Urothelium cell line (cell line): ENCODE measurements at regions not wholly inside any gene's neighbourhood (a gene's known extent, or its start where the extent isn't known, plus 50 kb on each side); places are given as distances from the start of the nearest gene placed in this dataset.

Source experiments
- DNase-seq: peaks from one replicate; pipeline ENCODE4 v3.0.0; 2011; ENCODE audit warnings: low spot score, mixed read lengths
- FAIRE-seq: peaks from 2 replicates; lab custom pipeline; 2011; peaks lifted over from hg19 to GRCh38; lab: Jason Lieb, UNC

DNA sequence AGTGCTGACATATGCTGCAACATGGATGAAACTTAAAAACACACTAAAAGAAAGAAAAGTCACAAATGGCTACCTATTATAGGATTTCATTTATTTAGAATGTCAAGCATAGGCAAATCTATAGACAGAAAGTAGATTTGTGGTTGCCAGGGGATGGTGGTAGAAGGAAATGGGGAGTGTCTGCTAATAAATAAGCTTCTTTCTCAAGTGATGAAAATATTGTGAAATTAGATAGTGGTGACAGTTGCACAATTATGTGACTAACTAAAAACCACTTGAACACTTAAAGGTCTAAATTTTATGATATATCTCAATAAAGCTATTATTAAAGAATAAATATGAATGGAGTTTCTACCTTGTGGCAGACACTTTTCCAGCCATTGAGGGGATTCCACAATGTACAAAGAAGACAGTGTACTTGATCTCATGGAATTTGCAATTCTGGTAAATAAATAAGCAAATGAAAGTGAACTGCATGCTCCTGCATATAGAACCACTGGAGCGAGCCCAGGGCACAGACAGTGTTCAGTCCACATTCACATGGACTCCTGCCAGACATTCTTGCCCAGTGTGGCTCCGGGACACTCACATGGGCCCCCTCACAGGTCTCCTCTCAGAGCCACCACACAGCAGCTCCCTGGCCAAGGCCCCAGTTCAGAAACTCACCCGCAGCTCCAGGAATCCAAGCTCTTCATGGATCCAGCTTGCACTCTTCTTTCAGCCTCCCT, 107.1 kb upstream of the ARID2 start:
- DNase-seq (no peak), FAIRE-seq (no peak)

DNA sequence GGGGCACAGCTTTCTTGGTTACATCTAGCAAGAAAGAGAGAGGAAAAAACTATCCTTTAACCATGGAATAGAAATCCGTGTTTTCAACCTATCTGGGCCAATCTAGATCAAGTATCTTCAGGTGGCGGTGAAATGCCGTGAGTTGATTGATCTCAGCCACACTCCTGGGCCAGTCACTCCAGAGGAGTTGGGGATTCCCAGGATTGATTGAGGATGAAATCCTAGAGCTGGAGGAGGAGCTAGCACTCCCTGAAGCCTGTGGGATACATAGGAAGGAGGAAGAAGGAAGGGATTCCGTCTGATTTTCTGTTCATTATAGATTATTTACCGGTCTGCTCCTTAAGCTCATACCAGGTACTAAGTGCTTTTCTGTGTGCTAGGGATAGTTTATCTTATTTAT, 106.3 kb upstream of the ARID2 start:
- FAIRE-seq (no peak), DNase-seq (no peak)

DNA sequence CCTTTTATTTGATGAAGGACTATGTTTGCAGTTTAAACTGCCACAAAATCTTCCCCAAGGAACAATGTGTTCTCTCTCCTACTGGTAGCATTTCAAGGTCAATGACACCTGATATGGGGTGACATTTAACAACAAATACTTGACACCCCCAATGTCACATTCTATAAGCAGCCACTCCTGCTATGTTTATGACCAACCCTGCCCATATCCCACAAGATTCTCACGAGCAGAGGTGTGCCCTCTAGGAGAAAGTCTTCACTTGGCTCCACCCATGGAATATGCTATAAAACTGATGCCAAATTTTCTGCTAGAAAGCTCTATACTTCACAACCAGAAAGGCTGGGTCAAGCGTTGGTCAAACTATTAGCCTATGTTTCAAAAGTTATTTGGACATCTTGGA, 105.6 kb upstream of the ARID2 start:
- FAIRE-seq (no peak), DNase-seq (no peak)

DNA sequence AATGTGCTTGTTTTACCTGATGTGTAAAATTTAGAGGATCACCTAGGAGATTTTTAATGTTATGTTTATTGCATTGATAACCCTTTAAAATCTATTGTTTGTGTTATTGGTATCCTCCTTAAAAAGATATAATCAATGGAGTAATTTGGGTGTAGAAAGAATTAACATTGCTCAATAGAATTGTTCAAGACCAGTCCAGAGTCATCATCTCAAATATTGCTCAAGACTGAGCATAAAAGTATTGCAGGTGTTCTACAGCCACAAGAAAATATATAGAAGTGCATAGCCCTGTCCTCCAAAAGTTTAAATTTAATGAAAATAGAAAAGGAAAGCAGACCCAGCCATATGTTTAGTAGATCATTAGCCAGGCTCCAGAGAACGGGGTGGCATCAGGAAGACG, 102.5 kb upstream of the ARID2 start:
- FAIRE-seq (no peak), DNase-seq (no peak)

DNA sequence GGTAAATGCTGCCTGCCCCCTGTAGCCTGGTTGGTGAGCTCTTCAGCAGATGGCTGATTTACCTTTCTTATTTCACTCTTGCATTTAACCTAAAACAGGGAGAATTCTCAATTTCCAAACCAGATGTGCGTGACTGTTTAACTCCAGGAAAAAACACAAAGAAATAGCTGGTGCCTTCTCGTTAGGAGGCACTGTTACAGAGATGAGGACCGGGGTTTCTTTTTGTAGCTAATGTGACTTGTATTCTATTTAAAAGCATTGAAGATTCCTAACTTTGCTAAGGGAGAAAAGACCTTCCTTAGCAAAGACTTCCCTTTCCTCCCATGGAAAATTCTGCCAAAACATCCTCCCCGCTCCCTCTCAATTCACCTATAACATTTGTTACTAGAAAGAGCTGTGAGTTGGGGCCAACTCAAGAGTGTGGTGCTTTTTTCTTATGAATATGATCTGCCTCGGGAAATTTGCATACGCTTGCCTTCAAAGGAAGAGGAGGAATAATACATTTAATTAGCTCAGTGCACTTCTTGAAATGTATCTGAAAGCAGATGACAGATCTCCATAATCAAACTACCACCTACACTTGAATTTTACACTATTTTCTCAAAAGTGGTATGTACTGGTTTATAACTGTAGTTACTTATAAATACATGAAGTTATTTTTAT, 102.0 kb upstream of the ARID2 start:
- no peak for FAIRE-seq
- no peak for DNase-seq

DNA sequence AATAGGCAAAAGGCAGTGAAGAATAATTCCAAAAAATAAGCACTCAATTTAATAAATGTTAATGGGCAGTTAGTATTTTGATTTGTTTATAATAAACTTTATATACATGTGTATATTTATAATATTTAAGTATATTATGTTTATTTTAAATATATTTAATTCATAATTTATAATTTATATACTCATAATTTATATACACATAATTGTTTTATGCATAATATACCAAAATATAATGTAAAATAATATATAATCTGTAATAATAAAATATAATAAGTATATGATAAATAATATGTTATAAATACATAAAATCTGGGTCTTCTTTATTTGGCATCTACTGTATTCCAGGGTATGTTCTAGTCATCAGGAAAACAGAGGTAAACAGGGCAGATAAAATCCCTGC, 100.2 kb upstream of the ARID2 start:
- FAIRE-seq (no peak), DNase-seq (no peak)

DNA sequence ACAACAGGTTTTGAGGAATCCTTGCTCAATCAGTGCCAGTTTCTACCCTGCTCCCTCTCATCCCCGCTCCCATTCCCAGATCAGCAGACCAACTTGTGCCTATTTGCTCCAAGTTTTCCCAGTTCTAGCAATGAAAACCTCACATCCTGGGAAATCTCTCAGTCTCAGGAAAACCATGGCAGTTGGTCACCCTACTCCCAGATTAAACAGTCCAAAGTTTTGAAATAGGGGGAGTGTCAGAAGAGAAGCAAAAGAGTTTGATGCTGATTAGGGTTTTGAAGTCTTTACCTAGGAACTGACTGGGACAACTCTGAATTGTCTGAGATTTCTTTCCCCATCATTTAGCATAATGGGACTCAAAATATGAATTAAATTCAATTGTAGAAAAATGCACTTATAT, 95.8 kb upstream of the ARID2 start:
- DNase-seq (no peak), FAIRE-seq (no peak)

DNA sequence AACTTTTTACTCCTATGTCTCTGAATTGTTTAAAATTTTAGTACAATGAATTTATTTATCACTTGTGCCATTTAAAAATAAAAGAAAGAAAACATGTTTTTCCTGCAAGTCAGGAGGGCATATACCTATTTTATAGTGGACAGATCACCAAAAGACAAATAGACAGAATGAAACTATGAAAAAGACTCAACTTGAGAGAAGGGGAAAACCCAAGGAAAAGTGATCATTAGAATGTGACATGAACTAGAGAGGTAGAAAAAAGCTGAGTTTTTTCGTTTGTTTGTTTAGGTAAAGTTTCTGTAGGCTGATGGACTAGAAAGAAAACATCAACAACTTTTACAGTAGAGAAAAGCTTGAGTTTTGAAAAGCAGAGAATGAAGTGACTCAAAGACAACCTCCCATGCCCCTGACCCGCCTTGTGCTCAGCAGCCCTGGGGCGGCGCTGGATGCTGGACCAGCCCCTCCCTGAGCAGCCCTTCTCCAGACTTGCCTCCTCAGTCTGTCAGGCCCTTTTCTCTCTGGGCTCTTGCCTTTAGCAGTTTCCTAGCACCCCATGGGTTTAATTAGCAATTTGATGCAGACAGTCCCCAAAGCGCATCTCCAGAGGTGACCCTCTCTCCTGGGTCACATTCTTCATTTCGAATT, 95.1 kb upstream of the ARID2 start:
- no peak for DNase-seq
- no peak for FAIRE-seq

DNA sequence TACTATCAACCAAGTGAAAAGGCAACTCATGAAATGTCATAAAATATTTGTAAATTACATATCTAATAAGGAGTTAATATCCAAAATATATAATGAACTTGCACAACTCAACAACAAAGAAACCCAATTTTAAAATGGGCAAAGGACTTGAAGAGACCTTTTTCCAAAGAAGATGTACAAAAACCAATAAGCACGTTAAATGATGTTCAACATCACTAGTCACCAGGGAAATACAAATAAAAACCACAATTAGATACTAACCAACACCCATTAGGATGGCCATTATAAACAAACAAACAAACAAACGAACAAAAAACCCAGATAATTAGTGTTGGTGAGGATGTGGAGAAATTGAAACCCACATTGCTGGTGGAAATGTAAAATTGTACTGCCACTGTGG, 92.3 kb upstream of the ARID2 start:
- FAIRE-seq (no peak), DNase-seq (no peak)

DNA sequence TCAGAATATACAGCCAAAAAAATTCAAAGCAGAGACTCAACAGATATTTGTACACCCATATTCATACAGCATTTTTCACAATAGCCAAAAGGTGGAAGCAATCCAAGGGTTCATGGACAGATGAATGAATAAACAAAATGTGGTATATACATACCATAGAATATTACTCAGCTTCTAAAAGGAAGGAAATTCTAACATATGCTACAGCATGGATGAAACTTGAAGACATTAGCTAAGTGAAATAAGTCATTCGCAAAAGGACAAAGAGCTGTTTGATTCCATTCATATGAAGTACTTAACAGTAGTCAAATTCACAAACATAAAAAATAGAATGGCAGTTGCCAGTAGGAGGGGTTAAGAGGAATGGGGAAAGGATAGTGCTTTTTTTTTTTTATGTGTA, 91.8 kb upstream of the ARID2 start:
- no peak for FAIRE-seq

DNA sequence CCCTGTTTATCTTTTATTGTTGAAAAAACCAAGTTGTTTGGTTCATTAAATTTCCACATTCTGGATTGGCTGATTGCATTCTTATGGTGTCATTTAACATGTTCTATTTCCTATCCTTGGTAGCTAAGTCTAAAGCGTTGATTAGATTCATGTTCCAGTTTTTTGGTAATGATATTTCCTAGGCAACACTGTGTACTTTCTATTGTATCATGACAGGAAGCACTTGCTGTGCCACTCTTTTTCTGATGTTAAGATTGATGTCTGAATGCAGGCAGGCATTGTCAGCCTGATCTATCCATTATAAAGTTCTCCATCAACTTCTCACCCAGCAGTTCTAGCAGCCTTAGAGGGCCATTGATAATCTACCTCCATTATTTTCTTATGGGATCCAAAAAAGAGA, 91.1 kb upstream of the ARID2 start:
- no peak for FAIRE-seq
- DNase-seq: no peak

More for the DNA sequence above, 91.8 kb upstream of the ARID2 start:
- DNase-seq: no peak

DNA sequence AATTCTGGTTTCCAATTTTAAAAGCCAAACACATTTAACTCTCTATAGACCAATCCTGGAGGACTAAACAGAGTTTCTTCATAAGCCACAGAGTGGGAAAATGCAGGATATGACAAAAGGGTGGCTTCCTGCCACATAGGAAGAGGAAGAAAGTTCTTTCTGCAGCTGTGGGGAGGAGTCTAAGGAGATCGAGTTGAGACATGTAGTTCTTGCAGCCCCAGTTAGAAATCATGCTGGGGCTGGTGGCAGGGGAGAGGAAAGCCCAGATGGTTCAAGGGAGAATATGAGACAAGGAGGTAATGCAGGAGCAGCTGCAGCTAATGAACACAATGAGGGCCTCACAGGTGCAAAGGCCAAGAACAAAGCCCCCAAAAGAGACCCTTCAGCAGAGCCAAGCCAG, 85.0 kb upstream of the ARID2 start:
- FAIRE-seq (no peak), DNase-seq (no peak)

DNA sequence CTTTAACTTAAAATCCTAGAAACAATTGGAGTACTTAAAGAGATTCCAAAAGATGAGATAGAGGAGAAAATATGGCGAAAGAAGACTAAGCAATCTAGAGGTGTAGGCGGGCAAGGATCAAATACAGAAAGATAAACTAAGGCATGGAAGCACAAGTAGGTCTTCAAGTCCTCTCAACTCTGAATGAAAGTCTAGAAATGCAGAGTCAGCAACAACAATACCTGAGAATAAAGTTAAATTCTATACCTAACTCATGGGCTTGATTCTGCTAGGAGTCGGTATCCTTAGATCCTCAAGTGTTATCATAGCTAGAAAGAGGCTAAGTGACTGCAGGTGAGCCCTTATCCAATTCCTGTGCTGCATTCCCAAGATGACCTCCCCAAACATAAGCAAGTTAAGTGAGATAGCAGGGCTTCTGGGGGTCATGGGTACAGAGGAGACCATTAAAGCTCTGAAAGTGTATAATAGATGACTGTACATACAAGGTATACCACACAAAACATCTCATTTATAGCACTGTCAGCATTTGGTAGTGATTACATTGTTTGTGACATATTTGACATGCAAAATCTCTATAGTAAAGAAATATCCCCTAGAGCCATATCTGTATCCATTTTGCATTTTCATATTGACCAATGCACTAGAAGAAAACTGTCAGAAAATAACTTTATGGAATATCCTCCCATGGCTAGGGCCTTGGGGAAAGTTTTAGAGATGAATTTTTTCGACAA, 82.5 kb upstream of the ARID2 start:
- DNase-seq: no peak

DNA sequence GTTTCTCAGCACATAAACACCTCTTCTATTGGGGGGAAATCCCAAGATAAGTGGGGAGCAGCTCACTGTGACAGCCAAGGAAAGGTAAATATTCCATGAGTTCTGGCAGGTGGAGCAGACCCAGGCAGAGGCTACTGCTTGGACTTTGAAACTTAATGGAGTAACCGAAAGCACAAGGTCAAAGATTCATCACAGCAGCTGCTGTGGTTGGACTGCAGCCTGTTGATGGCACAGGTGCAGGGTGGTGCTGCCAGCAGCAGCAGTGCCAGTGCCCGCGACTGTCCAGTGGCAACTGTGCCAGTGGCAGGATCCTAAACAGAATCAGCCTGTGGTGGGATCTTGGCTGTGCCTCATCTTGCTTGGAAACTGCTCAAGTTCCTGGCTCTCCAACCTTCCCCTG, 81.4 kb upstream of the ARID2 start:
- DNase-seq: no peak
- no peak for FAIRE-seq

More for the DNA sequence above, 82.5 kb upstream of the ARID2 start:
- no peak for FAIRE-seq

DNA sequence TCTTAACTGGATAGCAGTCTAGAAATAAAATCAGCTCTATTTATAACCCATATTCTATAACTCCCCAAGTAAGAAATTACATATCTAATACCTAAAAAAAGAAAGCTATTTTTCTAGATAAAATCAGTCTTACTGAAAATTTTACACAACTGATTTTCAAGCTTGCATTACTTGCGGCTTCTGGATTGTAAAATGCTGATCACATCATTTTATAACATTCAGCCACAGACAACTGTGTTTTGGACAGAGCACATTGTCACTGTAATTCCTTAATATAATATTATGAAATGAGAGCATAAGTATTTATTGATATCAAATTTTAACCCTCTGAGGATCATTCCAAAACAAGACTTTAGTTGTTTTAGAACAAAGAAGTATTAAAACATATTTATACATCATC, 78.5 kb upstream of the ARID2 start:
- FAIRE-seq: no peak
- no peak for DNase-seq

DNA sequence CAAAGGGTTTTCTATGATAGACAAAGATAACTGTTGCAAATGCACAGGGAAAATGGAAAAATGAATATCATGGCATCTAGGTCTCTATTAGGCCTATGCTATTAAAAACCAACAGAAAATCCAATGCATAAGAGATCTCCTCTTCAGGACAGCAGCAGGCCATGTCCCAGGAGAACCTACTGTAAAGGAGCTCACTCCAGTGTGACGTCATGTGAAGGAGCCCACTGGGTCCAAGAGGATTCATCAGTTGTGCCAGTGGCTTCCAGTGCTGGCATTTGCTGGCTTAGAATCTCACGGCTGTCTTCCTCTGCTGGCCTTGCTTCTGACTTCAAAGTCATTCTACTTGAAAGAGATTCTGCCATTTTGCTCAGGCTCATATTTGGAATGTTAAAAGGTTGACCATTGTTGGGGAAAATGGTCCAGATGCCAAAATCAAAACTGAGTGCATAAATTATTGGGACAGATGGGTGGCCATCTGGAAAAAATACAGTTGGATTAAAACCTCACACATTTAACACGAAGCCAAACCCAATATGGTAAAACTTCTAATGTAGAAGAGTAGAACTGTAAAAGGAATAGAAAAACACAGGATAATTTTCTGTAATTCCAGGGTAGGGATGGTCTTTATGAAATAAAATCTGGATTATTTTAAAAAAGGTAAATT, 75.4 kb upstream of the ARID2 start:
- no peak for DNase-seq
- no peak for FAIRE-seq

DNA sequence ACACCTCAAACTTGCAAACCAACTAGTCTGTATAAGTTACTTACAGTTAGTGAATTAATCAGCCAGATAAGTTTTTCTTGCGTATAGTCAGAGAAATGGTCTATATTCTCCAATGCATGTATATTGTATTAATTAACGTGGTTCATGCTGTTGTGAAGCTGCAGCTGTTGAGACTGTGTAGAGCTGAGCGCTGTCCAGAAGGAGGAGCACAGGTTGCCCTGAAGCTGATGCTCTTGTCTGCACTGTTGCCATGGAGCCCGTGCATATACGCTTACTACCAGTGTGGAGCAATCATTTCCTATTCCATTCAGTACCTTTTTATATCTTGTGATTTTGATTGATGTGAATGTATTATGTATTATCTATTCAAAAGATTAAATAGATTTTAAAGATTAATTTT, 74.3 kb upstream of the ARID2 start:
- FAIRE-seq: no peak
- DNase-seq: no peak

DNA sequence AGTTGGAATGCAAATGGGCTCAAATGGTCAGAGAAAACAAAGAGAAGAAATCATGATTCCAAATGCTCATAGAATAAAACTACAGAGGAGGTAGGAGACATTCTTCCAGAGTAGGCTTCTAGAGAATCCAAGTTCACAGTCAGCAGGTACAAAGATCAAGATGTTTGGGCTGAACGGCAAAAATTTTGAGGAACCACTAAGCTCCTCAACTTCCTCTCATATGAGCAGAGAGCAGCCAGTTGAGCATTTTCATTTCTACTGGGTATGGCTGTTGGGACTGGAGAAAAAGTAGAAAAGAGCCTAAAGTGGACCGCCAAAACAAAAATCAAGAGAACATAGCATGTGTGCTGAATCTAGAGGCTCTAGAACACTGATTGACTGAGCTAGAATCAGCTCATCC, 73.8 kb upstream of the ARID2 start:
- DNase-seq: no peak
- FAIRE-seq: no peak

DNA sequence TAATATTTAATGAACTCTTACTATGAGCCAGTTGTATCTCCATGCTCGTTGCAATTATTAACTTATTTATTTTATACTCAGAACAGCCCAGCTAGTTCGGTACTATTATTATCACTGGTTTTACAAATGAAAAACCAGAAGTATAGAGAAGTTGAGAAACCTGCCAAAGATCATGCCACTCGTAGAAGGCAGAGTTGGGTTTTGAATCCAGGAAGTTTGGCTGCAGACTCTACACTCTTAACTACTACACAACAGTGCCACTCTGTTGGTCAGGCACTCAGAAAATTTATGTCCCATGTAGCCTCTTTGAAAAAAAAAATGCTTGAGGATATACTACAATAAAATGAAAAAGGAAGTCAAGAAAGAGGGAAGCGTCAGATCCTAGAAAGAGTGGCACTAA, 71.5 kb upstream of the ARID2 start:
- no peak for FAIRE-seq

DNA sequence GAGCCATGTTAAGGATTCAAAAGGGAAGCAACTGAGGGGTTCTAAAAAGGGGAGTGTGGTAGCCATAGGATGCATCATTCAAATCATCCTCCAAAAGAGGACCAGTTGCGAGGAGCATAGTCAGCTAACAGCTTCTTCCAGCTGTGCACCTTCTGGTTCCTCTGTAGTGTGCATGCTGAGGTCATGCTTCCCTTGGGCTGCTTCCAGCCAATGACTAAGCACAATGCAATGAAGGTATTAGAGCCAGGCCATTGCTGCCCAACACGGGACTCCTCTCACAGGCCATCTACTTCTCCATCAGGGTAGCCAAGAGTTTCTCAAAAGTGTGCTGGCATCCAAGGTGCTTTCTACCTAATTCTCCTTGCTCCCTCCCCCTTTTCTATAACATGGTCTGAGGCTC, 69.2 kb upstream of the ARID2 start:
- peak; percentile 66 for FAIRE-seq
- DNase-seq: peak; percentile 77

More for the DNA sequence above, 71.5 kb upstream of the ARID2 start:
- DNase-seq: no peak

DNA sequence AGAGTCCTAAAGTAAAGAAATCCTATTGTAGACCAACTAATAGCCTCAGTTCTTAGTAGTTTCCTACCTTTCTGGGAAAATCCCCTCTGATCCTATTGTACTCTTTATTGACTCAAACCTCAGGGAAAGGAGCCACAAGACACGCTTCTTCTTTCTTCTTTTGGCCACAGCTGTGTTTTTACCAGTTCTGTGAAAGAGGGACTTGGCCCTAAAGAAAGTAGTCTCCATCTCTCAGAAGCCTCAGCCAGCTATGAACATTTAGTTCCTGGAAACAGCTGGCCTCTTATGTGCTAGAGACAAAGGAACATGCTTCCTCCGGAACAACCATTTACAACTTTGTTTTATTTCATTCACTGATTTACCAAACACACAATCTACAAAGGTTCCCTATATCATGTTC, 66.1 kb upstream of the ARID2 start:
- FAIRE-seq: no peak

More for the DNA sequence above, 66.1 kb upstream of the ARID2 start:
- DNase-seq: no peak
